Testis (tissue), 2 donors: ENCODE measurements at regions not wholly inside any gene's neighbourhood (a gene's known extent, or its start where the extent isn't known, plus 50 kb on each side); places are given as distances from the start of the nearest gene placed in this dataset.

Experiments used
- DNase-seq: peaks from one replicate; pipeline ENCODE4 v3.0.0-alpha.2; 2019
- H3K27ac ChIP-seq, 2 donors: fragments of 200-600 bp; sonication (generic); one replicate each; pipeline ENCODE4 v1.5.1; 2019
- H3K27me3 ChIP-seq: fragments of 200-600 bp; sonication (generic); one replicate; pipeline ENCODE4 v1.5.1; 2019
- H3K36me3 ChIP-seq: fragments of 200-600 bp; sonication (generic); one replicate; pipeline ENCODE4 v1.5.1; 2017; ENCODE audit warnings: low read depth; ENCODE audit errors: missing control alignments
- H3K4me1 ChIP-seq: fragments of 200-600 bp; sonication (generic); one replicate; pipeline ENCODE4 v1.5.1; 2019
- H3K4me3 ChIP-seq, 2 donors: fragments of 200-600 bp; sonication (generic); one replicate each; pipeline ENCODE4 v1.5.1; 2017 to 2019
- H3K9me3 ChIP-seq: fragments of 200-600 bp; sonication (generic); one replicate; pipeline ENCODE4 v1.5.1; 2017
- POLR2A ChIP-seq: fragments of 450-650 bp; IDR thresholded peaks from one replicate; pipeline ENCODE4 v1.6.1; 2017; ENCODE audit warnings: antibody characterized with exemption, mild to moderate bottlenecking, moderate library complexity
- WGBS, 2 donors: methylation state at CpG; one replicate each; pipeline ENCODE4 v1.1.5; 2018; 5-methylcytosine and 5-hydroxymethylcytosine counted together
- intact Hi-C: fragments of 100-400 bp; cut with DNase I; formaldehyde crosslinking; loops from one replicate; pipeline ENCODE4 v1.15.1; 2023; ENCODE audit warnings: low total_unique reads
- TF ChIP-seq, protein P1 (sequence below), 3 experiments: fragments of 450-650 bp in 2 of 3; fragments of 200-600 bp in 1 of 3; sonication (generic) in 1 of 3; IDR thresholded peaks; one replicate each; pipeline ENCODE4 v1.5.1; 2016 to 2019; ENCODE audit warnings: antibody characterized with exemption in 3 of 3, mild to moderate bottlenecking in 2 of 3, moderate library complexity in 1 of 3

DNA sequence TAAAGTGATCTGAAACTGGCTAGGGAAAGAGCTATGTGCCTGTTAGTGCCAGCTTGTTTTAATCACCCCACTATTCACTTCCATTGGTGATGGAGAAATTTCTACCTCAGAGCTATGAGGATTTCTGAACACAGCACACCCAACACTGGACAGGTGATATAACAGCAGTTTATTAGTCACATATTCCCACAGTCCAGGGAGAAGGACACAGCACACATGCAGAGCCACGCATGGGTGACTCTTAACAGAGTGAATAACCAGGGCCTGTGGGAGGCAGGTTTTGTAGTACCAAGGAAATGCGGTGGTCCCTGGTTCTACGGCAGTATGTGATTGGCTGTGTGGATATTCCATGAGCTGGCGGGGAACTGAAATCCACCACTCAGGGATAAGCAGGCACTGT, 455.1 kb downstream of the BTG1 start:
- no peaks in the 10 kb centered on the region for H3K36me3 ChIP-seq
- no peaks in the 10 kb centered on the region for H3K9me3 ChIP-seq
- no peak for DNase-seq
- intact Hi-C loops: no loop called here
- H3K27ac ChIP-seq: no peak overlapping the region
- TF ChIP-seq POLR2A: no peak
- TF ChIP-seq, protein P1, sequence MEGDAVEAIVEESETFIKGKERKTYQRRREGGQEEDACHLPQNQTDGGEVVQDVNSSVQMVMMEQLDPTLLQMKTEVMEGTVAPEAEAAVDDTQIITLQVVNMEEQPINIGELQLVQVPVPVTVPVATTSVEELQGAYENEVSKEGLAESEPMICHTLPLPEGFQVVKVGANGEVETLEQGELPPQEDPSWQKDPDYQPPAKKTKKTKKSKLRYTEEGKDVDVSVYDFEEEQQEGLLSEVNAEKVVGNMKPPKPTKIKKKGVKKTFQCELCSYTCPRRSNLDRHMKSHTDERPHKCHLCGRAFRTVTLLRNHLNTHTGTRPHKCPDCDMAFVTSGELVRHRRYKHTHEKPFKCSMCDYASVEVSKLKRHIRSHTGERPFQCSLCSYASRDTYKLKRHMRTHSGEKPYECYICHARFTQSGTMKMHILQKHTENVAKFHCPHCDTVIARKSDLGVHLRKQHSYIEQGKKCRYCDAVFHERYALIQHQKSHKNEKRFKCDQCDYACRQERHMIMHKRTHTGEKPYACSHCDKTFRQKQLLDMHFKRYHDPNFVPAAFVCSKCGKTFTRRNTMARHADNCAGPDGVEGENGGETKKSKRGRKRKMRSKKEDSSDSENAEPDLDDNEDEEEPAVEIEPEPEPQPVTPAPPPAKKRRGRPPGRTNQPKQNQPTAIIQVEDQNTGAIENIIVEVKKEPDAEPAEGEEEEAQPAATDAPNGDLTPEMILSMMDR (IDR thresholded peaks at IDR 0.05): no peak
- 97 to 99% methylated on average over 4 of the region's 4 CpGs for WGBS, 2 donors
- no peaks in the 10 kb centered on the region for H3K4me1 ChIP-seq
- no peak overlapping the region for H3K4me3 ChIP-seq
- no peaks in the 10 kb centered on the region for H3K27me3 ChIP-seq

DNA sequence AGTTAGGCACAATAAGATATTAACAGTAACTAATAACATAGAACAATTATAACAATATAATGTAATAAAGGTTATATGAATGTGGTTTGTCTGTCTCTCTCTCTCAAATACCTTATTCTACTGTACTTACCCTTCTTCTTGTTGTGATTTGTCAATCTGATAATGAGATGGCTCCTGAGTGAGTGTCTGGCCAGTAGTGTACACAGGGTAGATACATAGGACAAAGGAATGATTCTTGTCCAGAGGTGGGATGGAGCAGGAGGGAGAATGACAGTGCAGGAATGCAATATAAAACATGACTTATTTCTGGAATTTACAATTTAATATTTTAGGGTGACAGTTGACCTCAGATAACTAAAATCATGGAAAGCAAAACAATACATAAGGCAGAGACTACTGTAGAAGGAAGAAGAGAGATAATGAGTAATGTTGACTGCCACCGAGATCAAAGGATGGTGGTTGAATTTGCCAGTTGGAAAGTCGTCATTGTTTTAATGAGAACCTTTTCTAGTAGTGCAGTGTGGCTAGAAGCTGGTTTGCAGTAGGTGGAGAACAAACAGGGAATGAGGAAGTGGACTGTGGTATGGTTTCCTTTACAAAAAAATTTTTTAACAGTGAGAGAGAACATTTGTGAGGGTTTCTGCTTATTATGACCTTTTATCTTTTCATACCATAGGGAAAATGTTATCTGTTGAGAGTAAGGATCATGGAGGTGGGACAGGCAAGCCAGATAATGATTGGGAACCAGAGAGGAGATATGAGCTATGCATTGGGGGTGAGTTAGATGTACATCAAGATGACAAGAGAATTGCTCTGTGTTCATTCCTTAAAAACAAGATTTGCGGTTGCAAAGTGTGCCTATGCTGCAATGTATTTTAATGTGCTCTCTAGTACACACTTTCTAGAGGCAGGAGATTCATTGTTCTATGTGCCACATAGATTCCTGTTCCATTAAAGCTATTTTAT, 458.3 kb downstream of the BTG1 start:
- no peaks in the 10 kb centered on the region for H3K27me3 ChIP-seq
- 70 to 71% methylated on average over 3 of the region's 3 CpGs for WGBS, 2 donors
- TF ChIP-seq, protein P1 (IDR thresholded peaks at IDR 0.05): no peak
- TF ChIP-seq POLR2A: no peak
- H3K27ac ChIP-seq: no peak overlapping the region
- no peaks in the 10 kb centered on the region for H3K9me3 ChIP-seq
- no peak for DNase-seq
- intact Hi-C loops: no loop called here
- no peak overlapping the region for H3K4me3 ChIP-seq
- no peaks in the 10 kb centered on the region for H3K36me3 ChIP-seq
- no peaks in the 10 kb centered on the region for H3K4me1 ChIP-seq

DNA sequence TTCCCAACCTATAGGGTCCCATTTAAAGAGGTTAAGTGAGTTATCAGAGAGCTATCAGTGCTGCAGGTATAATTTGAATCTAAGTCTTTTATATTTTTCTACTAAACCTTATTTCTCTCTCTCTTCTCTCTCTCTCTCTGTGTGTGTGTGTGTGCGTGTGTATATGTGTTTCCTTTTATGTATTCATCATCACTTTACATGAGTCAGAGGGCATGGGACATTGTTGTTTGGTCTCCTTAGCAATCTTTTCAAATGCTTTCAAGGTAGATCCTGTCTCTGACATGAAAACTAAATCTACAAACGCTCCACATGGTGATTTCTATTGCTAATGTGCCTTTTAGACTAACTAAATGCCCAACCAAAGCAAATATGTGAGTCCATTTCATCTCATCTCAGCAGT, 459.7 kb downstream of the BTG1 start:
- no peaks in the 10 kb centered on the region for H3K9me3 ChIP-seq
- no peak for DNase-seq
- no peaks in the 10 kb centered on the region for H3K36me3 ChIP-seq
- TF ChIP-seq POLR2A: no peak
- TF ChIP-seq, protein P1 (IDR thresholded peaks at IDR 0.05): no peak
- H3K4me3 ChIP-seq: no peak overlapping the region
- H3K27ac ChIP-seq: no peak overlapping the region
- H3K27me3 ChIP-seq: no peaks in the 10 kb centered on the region
- H3K4me1 ChIP-seq: no peaks in the 10 kb centered on the region
- 82 to 87% methylated on average over 2 of the region's 2 CpGs for WGBS, 2 donors
- intact Hi-C loops: no loop called here

DNA sequence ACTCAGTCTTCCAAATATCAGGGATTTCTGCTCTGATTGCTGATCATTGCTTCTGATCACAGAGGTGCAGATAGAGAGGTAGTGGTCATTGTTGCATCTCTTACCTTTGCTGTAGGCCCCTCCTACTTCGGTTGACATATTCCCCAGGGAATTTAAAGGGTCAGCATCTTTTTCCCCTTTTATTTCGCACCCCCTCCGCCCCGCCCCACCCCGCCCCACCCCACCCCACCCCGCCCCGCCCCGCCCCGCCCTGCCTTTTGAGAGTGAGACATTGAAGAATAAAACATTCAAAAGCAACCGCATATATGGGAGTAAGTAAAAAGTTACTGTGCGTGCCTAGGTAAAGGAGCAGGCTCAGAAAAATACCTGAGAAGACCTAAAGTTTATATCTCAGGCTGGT, 463.9 kb downstream of the BTG1 start:
- no peak overlapping the region for H3K4me3 ChIP-seq
- H3K27ac ChIP-seq: no peak overlapping the region
- H3K4me1 ChIP-seq: no peaks in the 10 kb centered on the region
- no peak for TF ChIP-seq POLR2A
- no peaks in the 10 kb centered on the region for H3K27me3 ChIP-seq
- 76 to 92% methylated on average over 11 of the region's 11 CpGs for WGBS, 2 donors
- DNase-seq: no peak
- intact Hi-C loops: no loop called here
- no peaks in the 10 kb centered on the region for H3K36me3 ChIP-seq
- H3K9me3 ChIP-seq: no peaks in the 10 kb centered on the region

DNA sequence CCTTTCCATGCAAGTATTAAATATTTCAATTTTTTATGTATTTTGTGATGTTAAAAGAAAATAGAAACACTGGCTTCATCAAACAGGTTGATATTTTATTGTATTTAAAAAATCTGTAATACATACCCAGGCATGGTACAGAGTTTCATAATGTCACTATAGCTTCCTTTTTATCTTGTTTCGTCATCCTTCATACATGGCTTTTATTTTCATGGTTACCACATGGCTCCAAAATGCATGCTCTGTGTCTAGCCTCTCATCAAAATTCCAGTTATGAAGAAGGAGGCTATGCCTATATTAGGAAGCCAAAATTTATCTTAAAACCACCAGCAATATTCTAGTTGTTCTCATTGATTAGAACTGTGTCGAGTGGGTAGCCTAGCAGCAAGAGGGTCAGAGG, 464.8 kb downstream of the BTG1 start:
- Histone ChIP-seq H3K36me3 (no peaks in the 10 kb centered on the region), H3K9me3 (no peaks in the 10 kb centered on the region), H3K4me1 (no peaks in the 10 kb centered on the region), H3K27me3 (no peaks in the 10 kb centered on the region), H3K4me3 (no peak overlapping the region), H3K27ac (no peak overlapping the region)
- intact Hi-C loops: no loop called here
- TF ChIP-seq, protein P1 (IDR thresholded peaks at IDR 0.05): no peak
- no peak for TF ChIP-seq POLR2A
- WGBS, 2 donors: 60 to 74% methylated on average over 2 of the region's 2 CpGs
- no peak for DNase-seq
